HG03442 (cell line): ENCODE measurements at regions not wholly inside any gene's neighbourhood (a gene's known extent, or its start where the extent isn't known, plus 50 kb on each side); places are given as distances from the start of the nearest gene placed in this dataset.
"Not testable (repeated sequence)": the region's sequence is repeated elsewhere in the genome, so short reads cannot be mapped to it uniquely, and the experiment has no call there.

Experiments used
- ATAC-seq: cut with Tn5 transposase; IDR thresholded peaks from one replicate; pipeline ENCODE4 v1.9.1; 2021; ENCODE audit warnings: mild to moderate bottlenecking, moderate library complexity; ENCODE audit not compliant: unreplicated experiment

- ATAC-seq = no peak
Observed at GRCh38 chr18:67805261-67805660, 288.7 kb upstream of the DSEL start.

- ATAC-seq = no peak
Observed at GRCh38 chr18:67794521-67794920, 278.0 kb upstream of the DSEL start.

GRCh38 chr18:67790527-67790926 is 274.0 kb upstream of the DSEL start:
- ATAC-seq = no peak

GRCh38 chr18:67789165-67789545 is 272.6 kb upstream of the DSEL start:
- no peak for ATAC-seq

GRCh38 chr18:67788310-67789164 is 272.0 kb upstream of the DSEL start:
- ATAC-seq = no peak

GRCh38 chr18:67783196-67783946 is 266.9 kb upstream of the DSEL start:
- no peak for ATAC-seq

GRCh38 chr18:67778016-67778415 is 261.5 kb upstream of the DSEL start:
- no peak for ATAC-seq

GRCh38 chr18:67776929-67777328 is 260.4 kb upstream of the DSEL start:
- ATAC-seq = no peak

GRCh38 chr18:67771271-67771670 is 254.8 kb upstream of the DSEL start:
- ATAC-seq = no peak

GRCh38 chr18:67770520-67770919 is 254.0 kb upstream of the DSEL start:
- ATAC-seq = no peak

- ATAC-seq = no peak
Observed at GRCh38 chr18:67766930-67767329, 250.4 kb upstream of the DSEL start.

- ATAC-seq = not testable (repeated sequence)
Observed at GRCh38 chr18:67752211-67752610, 235.7 kb upstream of the DSEL start.

- ATAC-seq = no peak
Observed at GRCh38 chr18:67742954-67743353, 226.4 kb upstream of the DSEL start.

- ATAC-seq = no peak
Observed at GRCh38 chr18:67742525-67742924, 226.0 kb upstream of the DSEL start.

GRCh38 chr18:67735506-67735905 is 219.0 kb upstream of the DSEL start:
- ATAC-seq = no peak

- no peak for ATAC-seq
Observed at GRCh38 chr18:67733088-67733487, 216.6 kb upstream of the DSEL start.

- ATAC-seq = no peak
Observed at GRCh38 chr18:67731851-67732250, 215.3 kb upstream of the DSEL start.

GRCh38 chr18:67730886-67731285 is 214.4 kb upstream of the DSEL start:
- no peak for ATAC-seq

GRCh38 chr18:67728364-67728763 is 211.8 kb upstream of the DSEL start:
- ATAC-seq = no peak

- no peak for ATAC-seq
Observed at GRCh38 chr18:67726882-67727281, 210.4 kb upstream of the DSEL start.

- no peak for ATAC-seq
Observed at GRCh38 chr18:67717800-67718199, 201.3 kb upstream of the DSEL start.

- ATAC-seq = no peak
Observed at GRCh38 chr18:67715567-67715966, 199.0 kb upstream of the DSEL start.
